OCI-LY3 (cell line): ENCODE measurements at regions not wholly inside any gene's neighbourhood (a gene's known extent, or its start where the extent isn't known, plus 50 kb on each side); places are given as distances from the start of the nearest gene placed in this dataset.
A peak's percentile ranks its signal among the peaks of the same experiment; 100 is the strongest.

Experiments used
- H2AFZ ChIP-seq: fragments of 200-600, 300-600 bp; shearing (Covaris generic); 2 replicates; pipeline ENCODE4 v1.6.0; 2014; ENCODE audit warnings: antibody characterized with exemption, low read depth, low read length
- H3K27ac ChIP-seq: fragments of 200-600, 300-600 bp; sonication (generic); 2 replicates; pipeline ENCODE4 v1.5.1; 2014; ENCODE audit warnings: mild to moderate bottlenecking, low read length, moderate library complexity, mixed read lengths
- H3K27me3 ChIP-seq: fragments of 200-600, 300-600 bp; sonication (generic); 2 replicates; pipeline ENCODE4 v1.6.1; 2014; ENCODE audit warnings: low read depth, low read length, mixed read lengths
- H3K36me3 ChIP-seq: fragments of 200-600, 300-600 bp; sonication (generic); replicated peaks from 2 replicates; pipeline ENCODE3; 2014; ENCODE audit warnings: low read depth, low read length, mixed read lengths
- H3K4me1 ChIP-seq: fragments of 300-600, 200-600 bp; sonication (generic); 2 replicates; pipeline ENCODE4 v1.6.1; 2014; ENCODE audit warnings: low read length, mixed read lengths
- H3K4me2 ChIP-seq: fragments of 200-600, 300-600 bp; sonication (generic); 2 replicates; pipeline ENCODE4 v1.6.1; 2014; ENCODE audit warnings: low read length, mixed read lengths
- H3K4me3 ChIP-seq: fragments of 300-600, 200-600 bp; sonication (generic); 2 replicates; pipeline ENCODE4 v1.5.1; 2014; ENCODE audit warnings: antibody characterized with exemption, mild to moderate bottlenecking, low read length, moderate library complexity
- H3K79me2 ChIP-seq: fragments of 300-600, 200-600 bp; shearing (Covaris generic); 2 replicates; pipeline ENCODE4 v1.6.1; 2014; ENCODE audit warnings: mild to moderate bottlenecking, low read length, mixed read lengths
- H3K9ac ChIP-seq: fragments of 300-600, 200-600 bp; shearing (Covaris generic); 2 replicates; pipeline ENCODE4 v1.6.0; 2014; ENCODE audit warnings: mild to moderate bottlenecking, low read length, moderate library complexity
- H3K9me3 ChIP-seq: fragments of 200-600, 300-600 bp; shearing (Covaris generic); 2 replicates; pipeline ENCODE4 v1.6.1; 2014; ENCODE audit warnings: low read length, mixed read lengths; ENCODE audit not compliant: insufficient read depth
- H4K20me1 ChIP-seq: fragments of 200-600, 300-600 bp; sonication (generic); 2 replicates; pipeline ENCODE4 v1.6.1; 2016; ENCODE audit warnings: low read length, mixed read lengths; ENCODE audit not compliant: insufficient read depth
- CTCF ChIP-seq: fragments of 200-600, 300-600 bp; sonication (generic); IDR thresholded peaks from 2 replicates; pipeline ENCODE4 v1.5.1; 2014; ENCODE audit warnings: antibody characterized with exemption, low read length, low read depth
- EZH2phosphoT487 ChIP-seq: fragments of 200-600 bp; shearing (Covaris generic); IDR thresholded peaks from 2 replicates; pipeline ENCODE4 v1.6.1; 2018; ENCODE audit warnings: antibody characterized with exemption, mixed run types, low read depth

- Histone ChIP-seq H3K27me3 (no peaks in the 10 kb centered on the region), H3K9ac (no peak overlapping the region), H3K36me3 (no peaks in the 10 kb centered on the region), H3K4me2 (no peak overlapping the region), H4K20me1 (no peaks in the 10 kb centered on the region), H3K79me2 (no peaks in the 10 kb centered on the region), H3K4me1 (peaks cover 26% of the 10 kb centered on the region), H3K4me3 (no peak overlapping the region), H3K27ac (no peak overlapping the region), H3K9me3 (no peaks in the 10 kb centered on the region), H2AFZ (no peak overlapping the region)
- TF ChIP-seq EZH2phosphoT487 = no peak
- peak; percentile 54 for TF ChIP-seq CTCF
Measured at GRCh38 chr17:55585629-55586028, 74.4 kb upstream of the SMIM36 start.

- H2AFZ ChIP-seq = no peak overlapping the region
- no peak for TF ChIP-seq EZH2phosphoT487
- TF ChIP-seq CTCF = no peak
- no peaks in the 10 kb centered on the region for H4K20me1 ChIP-seq
- no peak overlapping the region for H3K4me2 ChIP-seq
- no peaks in the 10 kb centered on the region for H3K9me3 ChIP-seq
- H3K27ac ChIP-seq = no peak overlapping the region
- peaks cover 33% of the 10 kb centered on the region for H3K4me1 ChIP-seq
- H3K4me3 ChIP-seq = no peak overlapping the region
- no peaks in the 10 kb centered on the region for H3K79me2 ChIP-seq
- H3K27me3 ChIP-seq = no peaks in the 10 kb centered on the region
- H3K9ac ChIP-seq = no peak overlapping the region
- no peaks in the 10 kb centered on the region for H3K36me3 ChIP-seq
Measured at GRCh38 chr17:55584861-55585260, 73.6 kb upstream of the SMIM36 start.

- Histone ChIP-seq H3K4me3 (no peak overlapping the region), H3K9ac (no peak overlapping the region), H3K4me1 (peaks cover 40% of the 10 kb centered on the region), H2AFZ (no peak overlapping the region), H3K36me3 (no peaks in the 10 kb centered on the region), H3K4me2 (no peak overlapping the region), H4K20me1 (no peaks in the 10 kb centered on the region), H3K79me2 (no peaks in the 10 kb centered on the region), H3K27me3 (no peaks in the 10 kb centered on the region), H3K9me3 (no peaks in the 10 kb centered on the region), H3K27ac (no peak overlapping the region)
- TF ChIP-seq EZH2phosphoT487 (no peak), CTCF (no peak)
Measured at GRCh38 chr17:55584055-55584685, 72.9 kb upstream of the SMIM36 start.

GRCh38 chr17:55582897-55583296 is 71.6 kb upstream of the SMIM36 start:
- Histone ChIP-seq H3K79me2 (no peaks in the 10 kb centered on the region), H3K4me3 (no peak overlapping the region), H2AFZ (no peak overlapping the region), H3K4me1 (peaks cover 50% of the 10 kb centered on the region), H3K9ac (no peak overlapping the region), H3K4me2 (0 out of 2 replicates have a peak overlapping the region, but pooled peaks have one; percentile 17), H3K27ac (no peak overlapping the region), H3K27me3 (no peaks in the 10 kb centered on the region), H3K36me3 (no peaks in the 10 kb centered on the region), H3K9me3 (no peaks in the 10 kb centered on the region), H4K20me1 (no peaks in the 10 kb centered on the region)
- TF ChIP-seq CTCF = no peak
- TF ChIP-seq EZH2phosphoT487 = no peak
